ENCODE measurements at regions not wholly inside any gene's neighbourhood (a gene's known extent, or its start where the extent isn't known, plus 50 kb on each side); places are given as distances from the start of the nearest gene placed in this dataset.

DNA sequence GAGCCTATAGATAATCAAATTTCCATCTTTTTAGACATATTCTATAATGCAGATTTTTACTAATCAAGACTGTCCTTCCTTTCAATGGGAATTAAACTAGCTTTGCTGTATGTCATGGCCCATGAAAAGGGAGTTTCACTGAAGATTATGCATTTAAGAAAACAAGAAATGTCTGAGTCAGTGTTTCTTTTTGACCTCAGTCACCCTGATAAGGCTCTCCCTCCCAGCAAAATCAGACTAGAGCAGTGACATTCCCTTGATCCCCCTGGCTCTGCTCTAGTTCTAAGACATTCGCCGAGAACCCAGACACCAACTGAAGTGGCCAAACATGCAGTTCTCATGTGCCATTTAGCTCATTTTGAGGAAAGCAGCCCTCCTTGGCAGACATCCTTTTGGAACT, 442.0 kb downstream of the ACTL7B start:
- TF ChIP-seq, protein P1, sequence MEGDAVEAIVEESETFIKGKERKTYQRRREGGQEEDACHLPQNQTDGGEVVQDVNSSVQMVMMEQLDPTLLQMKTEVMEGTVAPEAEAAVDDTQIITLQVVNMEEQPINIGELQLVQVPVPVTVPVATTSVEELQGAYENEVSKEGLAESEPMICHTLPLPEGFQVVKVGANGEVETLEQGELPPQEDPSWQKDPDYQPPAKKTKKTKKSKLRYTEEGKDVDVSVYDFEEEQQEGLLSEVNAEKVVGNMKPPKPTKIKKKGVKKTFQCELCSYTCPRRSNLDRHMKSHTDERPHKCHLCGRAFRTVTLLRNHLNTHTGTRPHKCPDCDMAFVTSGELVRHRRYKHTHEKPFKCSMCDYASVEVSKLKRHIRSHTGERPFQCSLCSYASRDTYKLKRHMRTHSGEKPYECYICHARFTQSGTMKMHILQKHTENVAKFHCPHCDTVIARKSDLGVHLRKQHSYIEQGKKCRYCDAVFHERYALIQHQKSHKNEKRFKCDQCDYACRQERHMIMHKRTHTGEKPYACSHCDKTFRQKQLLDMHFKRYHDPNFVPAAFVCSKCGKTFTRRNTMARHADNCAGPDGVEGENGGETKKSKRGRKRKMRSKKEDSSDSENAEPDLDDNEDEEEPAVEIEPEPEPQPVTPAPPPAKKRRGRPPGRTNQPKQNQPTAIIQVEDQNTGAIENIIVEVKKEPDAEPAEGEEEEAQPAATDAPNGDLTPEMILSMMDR (IDR thresholded peaks at IDR 0.05): no peak
- TF ChIP-seq ZFX (IDR thresholded peaks at IDR 0.05; ENCODE audit: borderline replicate concordance): no peak

Data from 22Rv1 (cell line).